PFSK-1 (cell line): ENCODE measurements at regions not wholly inside any gene's neighbourhood (a gene's known extent, or its start where the extent isn't known, plus 50 kb on each side); places are given as distances from the start of the nearest gene placed in this dataset.

Experiments
- FOXP2 ChIP-seq: optimal IDR thresholded peaks from 2 replicates; pipeline ENCODE3; 2011; ENCODE audit warnings: borderline replicate concordance, control low read depth, inconsistent platforms; ENCODE audit not compliant: insufficient read depth; ENCODE audit errors: extremely low read length, extremely low read depth
- POLR2AphosphoS5 ChIP-seq: IDR thresholded peaks from 2 replicates; pipeline ENCODE4 v1.6.1; 2012; ENCODE audit warnings: low read depth, mild to moderate bottlenecking, control low read depth, low read length, moderate library complexity
- REST ChIP-seq, 2 experiments: IDR thresholded peaks; 2 replicates each; pipeline versions ENCODE4 v1.6.1 to v1.8.0; 2011 to 2012; ENCODE audit warnings: low read depth in 2 of 2, low read length in 2 of 2, control low read depth in 1 of 2, inconsistent platforms in 1 of 2, mild to moderate bottlenecking in 1 of 2, moderate library complexity in 1 of 2; ENCODE audit not compliant: insufficient read depth in 1 of 2
- SIN3A ChIP-seq: IDR thresholded peaks from 2 replicates; pipeline ENCODE4 v1.6.1; 2012; ENCODE audit warnings: mild to moderate bottlenecking, low read length, moderate library complexity, borderline replicate concordance; ENCODE audit not compliant: insufficient read depth
- TAF1 ChIP-seq: IDR thresholded peaks from 2 replicates; pipeline ENCODE4 v1.6.1; 2012; ENCODE audit warnings: low read length, control low read depth, borderline replicate concordance; ENCODE audit not compliant: insufficient read depth

DNA sequence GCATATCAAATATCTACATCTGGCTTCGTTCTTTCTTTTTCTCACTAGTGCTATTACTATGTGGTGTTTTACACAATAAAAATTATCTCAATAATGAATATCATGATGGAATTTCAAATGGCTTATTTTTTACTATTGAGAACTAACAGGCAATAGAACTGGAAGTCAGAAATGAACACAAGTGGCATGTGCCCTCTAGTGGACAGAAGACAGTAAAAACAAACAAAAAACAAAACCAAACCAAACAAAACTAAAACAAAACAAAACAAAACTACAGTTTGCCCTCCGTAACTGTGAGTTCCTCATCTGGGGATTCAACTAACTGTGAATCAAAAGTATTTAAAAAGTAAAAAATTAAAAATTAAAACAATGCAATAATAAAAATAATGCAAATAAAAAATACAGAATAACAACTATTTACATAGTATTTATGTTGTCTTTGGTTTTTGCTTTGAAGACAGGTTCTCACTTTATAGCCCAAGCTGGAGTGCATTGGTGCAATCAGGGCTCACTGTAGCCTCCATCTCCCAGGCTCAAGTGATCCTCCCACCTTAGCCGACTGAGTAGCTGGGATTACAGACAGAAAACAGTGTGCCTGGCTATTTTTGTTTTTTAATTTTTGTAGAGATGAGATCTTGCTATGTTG lies 195.6 kb upstream of the TACR3 start:
- TF ChIP-seq SIN3A (no peak), REST (IDR thresholded peaks at IDR 0.05; ENCODE audit: insufficient read depth in 1 of 2, low read depth in 2 of 2, low read length in 2 of 2) (no peak), POLR2AphosphoS5 (no peak), TAF1 (no peak), FOXP2 (no peak)

GRCh38 chr4:103907414-103907813 lies 187.6 kb upstream of the TACR3 start:
- TF ChIP-seq SIN3A, result no peak
- TF ChIP-seq REST (IDR thresholded peaks at IDR 0.05; ENCODE audit: insufficient read depth in 1 of 2, low read depth in 2 of 2, low read length in 2 of 2), result no peak
- no peak for TF ChIP-seq FOXP2
- no peak for TF ChIP-seq TAF1

DNA sequence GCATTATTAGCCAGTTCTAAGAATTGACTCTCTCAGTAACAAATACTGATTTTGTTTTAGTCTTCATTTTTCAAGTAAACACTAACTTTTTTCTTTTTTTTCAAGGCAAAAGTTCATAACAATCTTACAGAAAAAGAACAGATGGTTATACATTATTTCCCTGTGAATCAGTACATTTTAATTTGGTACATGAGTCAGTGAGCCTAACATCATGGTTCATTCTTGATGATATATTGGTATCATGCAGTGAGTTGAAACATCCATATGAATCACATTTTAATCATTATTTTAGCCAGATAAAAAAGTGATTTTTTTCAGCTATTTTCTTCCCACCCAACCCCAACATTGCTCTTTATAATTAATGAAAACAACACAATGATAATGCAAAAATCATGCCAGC lies 184.3 kb upstream of the TACR3 start:
- TF ChIP-seq FOXP2 (no peak), SIN3A (no peak), REST (IDR thresholded peaks at IDR 0.05; ENCODE audit: insufficient read depth in 1 of 2, low read depth in 2 of 2, low read length in 2 of 2) (no peak), POLR2AphosphoS5 (no peak), TAF1 (no peak)

DNA sequence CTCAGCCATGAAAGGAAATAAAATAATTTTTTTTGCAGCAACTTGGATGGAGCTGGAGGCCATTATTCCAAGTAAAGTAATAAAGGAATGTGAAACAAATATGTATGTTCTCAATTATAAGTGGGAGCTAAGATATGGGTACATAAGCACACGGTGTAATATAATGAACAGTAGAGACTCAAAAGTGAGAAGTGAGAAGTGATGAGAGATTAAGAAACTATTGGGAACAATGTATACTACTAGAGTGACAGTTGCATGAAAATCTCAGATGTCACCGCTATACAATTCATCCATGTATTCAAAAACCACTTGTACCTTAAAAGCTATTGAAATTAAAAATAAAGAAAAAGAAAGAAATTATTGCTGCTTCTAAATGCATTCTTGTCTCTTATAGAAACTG lies 182.9 kb upstream of the TACR3 start:
- TF ChIP-seq SIN3A, result no peak
- TF ChIP-seq FOXP2, result no peak
- no peak for TF ChIP-seq TAF1
- no peak for TF ChIP-seq REST (IDR thresholded peaks at IDR 0.05; ENCODE audit: insufficient read depth in 1 of 2, low read depth in 2 of 2, low read length in 2 of 2)
- TF ChIP-seq POLR2AphosphoS5, result no peak
